Sigmoid colon (tissue), 6 donors: ENCODE measurements at regions not wholly inside any gene's neighbourhood (a gene's known extent, or its start where the extent isn't known, plus 50 kb on each side); places are given as distances from the start of the nearest gene placed in this dataset.

Experiments
- DNase-seq: peaks from one replicate; pipeline ENCODE4 v3.0.0-alpha.2; 2019
- H3K27ac ChIP-seq, 4 donors: fragments of 200-600 bp; sonication (generic); one replicate each; pipeline ENCODE4 v1.5.1; 2016 to 2019; ENCODE audit warnings: mild to moderate bottlenecking in 1 of 4
- H3K27me3 ChIP-seq, 3 donors: fragments of 200-600 bp; sonication (generic); one replicate each; pipeline ENCODE4 v1.5.1; 2019; ENCODE audit warnings: mild to moderate bottlenecking in 1 of 3
- H3K36me3 ChIP-seq, 4 donors: fragments of 200-600 bp; sonication (generic); one replicate each; pipeline ENCODE4 v1.5.1; 2016 to 2019
- H3K4me1 ChIP-seq, 4 donors: fragments of 200-600 bp; sonication (generic); one replicate each; pipeline ENCODE4 v1.5.1; 2017 to 2019
- H3K4me3 ChIP-seq, 4 donors: fragments of 200-600 bp; sonication (generic); one replicate each; pipeline ENCODE4 v1.5.1; 2017 to 2019; ENCODE audit warnings: mild to moderate bottlenecking in 2 of 4, moderate library complexity in 1 of 4
- H3K9me3 ChIP-seq, 4 donors: fragments of 200-600 bp in 3 of 4; sonication (generic) in 3 of 4; one replicate each; pipeline versions ENCODE4 v1.5.1 to v1.6.1; 2013 to 2019
- EP300 ChIP-seq, 4 donors: sonication (generic); formaldehyde crosslinking; IDR thresholded peaks; one replicate each; pipeline ENCODE4 v1.6.1; 2017; ENCODE audit warnings: antibody characterized with exemption in 4 of 4
- POLR2A ChIP-seq, 2 donors: fragments of 450-650 bp; IDR thresholded peaks; one replicate each; pipeline ENCODE4 v1.6.1; 2016; ENCODE audit warnings: antibody characterized with exemption in 2 of 2, mild to moderate bottlenecking in 2 of 2, moderate library complexity in 2 of 2
- POLR2AphosphoS5 ChIP-seq, 4 donors: sonication (generic); formaldehyde crosslinking; IDR thresholded peaks; one replicate each; pipeline ENCODE4 v1.6.1; 2017; ENCODE audit warnings: antibody characterized with exemption in 4 of 4
- WGBS, 2 donors: extraction: QIAGEN DNeasy Blood & Tissue Kit; methylation state at CpG; one replicate each; pipeline ENCODE4 v1.1.7; 2013; 5-methylcytosine and 5-hydroxymethylcytosine counted together
- intact Hi-C: fragments of 100-400 bp; cut with DNase I; formaldehyde crosslinking; loops from one replicate; pipeline ENCODE4 v1.15.1; 2023
- TF ChIP-seq, protein P1 (sequence below), 4 experiments: fragments of 450-650 bp in 3 of 4; fragments of 200-600 bp in 1 of 4; IDR thresholded peaks; one replicate each; pipeline ENCODE4 v1.5.1; 2016 to 2019; ENCODE audit warnings: antibody characterized with exemption in 4 of 4, mild to moderate bottlenecking in 3 of 4, moderate library complexity in 2 of 4
- donor health status: healthy with polysubstance abuse.
- donor health status: healthy.

DNA sequence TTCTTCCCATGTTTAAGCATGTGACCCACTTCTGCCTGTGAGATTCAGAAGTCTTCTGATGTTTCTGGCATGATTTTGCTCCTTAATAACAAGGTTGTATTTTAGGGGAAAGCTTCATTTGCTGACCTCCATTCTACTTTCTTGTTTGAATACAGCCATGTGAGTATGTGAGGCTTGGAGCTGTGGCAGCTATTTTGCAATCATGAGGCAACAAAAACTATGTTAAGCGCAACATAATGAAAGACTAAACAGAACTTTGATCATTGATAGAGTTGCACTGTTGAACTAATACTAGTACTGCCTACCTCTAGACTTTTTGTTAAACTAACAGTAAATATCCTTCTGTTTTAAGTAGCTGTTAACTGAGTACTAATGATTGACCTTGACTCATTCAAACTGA lies 203.8 kb upstream of the FAM3C start:
- intact Hi-C loops, result no loop called here
- whole genome bisulfite sequencing, 2 donors, result 96 to 99% methylated on average over 1 of the region's 1 CpG
- Histone ChIP-seq H3K4me3 (no peak overlapping the region), H3K4me1 (peaks cover 0 to 5% (median 2%) of the 10 kb centered on the region in 4 donors), H3K27me3 (no peaks in the 10 kb centered on the region), H3K27ac (no peak overlapping the region), H3K36me3 (no peaks in the 10 kb centered on the region), H3K9me3 (no peaks in the 10 kb centered on the region)
- TF ChIP-seq, protein P1, sequence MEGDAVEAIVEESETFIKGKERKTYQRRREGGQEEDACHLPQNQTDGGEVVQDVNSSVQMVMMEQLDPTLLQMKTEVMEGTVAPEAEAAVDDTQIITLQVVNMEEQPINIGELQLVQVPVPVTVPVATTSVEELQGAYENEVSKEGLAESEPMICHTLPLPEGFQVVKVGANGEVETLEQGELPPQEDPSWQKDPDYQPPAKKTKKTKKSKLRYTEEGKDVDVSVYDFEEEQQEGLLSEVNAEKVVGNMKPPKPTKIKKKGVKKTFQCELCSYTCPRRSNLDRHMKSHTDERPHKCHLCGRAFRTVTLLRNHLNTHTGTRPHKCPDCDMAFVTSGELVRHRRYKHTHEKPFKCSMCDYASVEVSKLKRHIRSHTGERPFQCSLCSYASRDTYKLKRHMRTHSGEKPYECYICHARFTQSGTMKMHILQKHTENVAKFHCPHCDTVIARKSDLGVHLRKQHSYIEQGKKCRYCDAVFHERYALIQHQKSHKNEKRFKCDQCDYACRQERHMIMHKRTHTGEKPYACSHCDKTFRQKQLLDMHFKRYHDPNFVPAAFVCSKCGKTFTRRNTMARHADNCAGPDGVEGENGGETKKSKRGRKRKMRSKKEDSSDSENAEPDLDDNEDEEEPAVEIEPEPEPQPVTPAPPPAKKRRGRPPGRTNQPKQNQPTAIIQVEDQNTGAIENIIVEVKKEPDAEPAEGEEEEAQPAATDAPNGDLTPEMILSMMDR (IDR thresholded peaks at IDR 0.05), result no peak
- TF ChIP-seq POLR2AphosphoS5 (IDR thresholded peaks at IDR 0.05), result no peak
- no peak for TF ChIP-seq EP300 (IDR thresholded peaks at IDR 0.05)
- TF ChIP-seq POLR2A (IDR thresholded peaks at IDR 0.05), result no peak
- DNase-seq, result no peak

- 84 to 93% methylated on average over 5 of the region's 5 CpGs for WGBS, 2 donors
- no peaks in the 10 kb centered on the region for H3K27me3 ChIP-seq
- DNase-seq, result no peak
- no peak overlapping the region for H3K4me3 ChIP-seq
- no peak overlapping the region for H3K27ac ChIP-seq
- TF ChIP-seq, protein P1 (IDR thresholded peaks at IDR 0.05), result no peak
- TF ChIP-seq POLR2A (IDR thresholded peaks at IDR 0.05) (no peak), POLR2AphosphoS5 (IDR thresholded peaks at IDR 0.05) (no peak)
- intact Hi-C loops, result no loop called here
- H3K9me3 ChIP-seq, result no peaks in the 10 kb centered on the region
- no peaks in the 10 kb centered on the region for H3K4me1 ChIP-seq
- H3K36me3 ChIP-seq, result no peaks in the 10 kb centered on the region
Observed at GRCh38 chr7:121595758-121596696, 199.9 kb upstream of the FAM3C start.

DNA sequence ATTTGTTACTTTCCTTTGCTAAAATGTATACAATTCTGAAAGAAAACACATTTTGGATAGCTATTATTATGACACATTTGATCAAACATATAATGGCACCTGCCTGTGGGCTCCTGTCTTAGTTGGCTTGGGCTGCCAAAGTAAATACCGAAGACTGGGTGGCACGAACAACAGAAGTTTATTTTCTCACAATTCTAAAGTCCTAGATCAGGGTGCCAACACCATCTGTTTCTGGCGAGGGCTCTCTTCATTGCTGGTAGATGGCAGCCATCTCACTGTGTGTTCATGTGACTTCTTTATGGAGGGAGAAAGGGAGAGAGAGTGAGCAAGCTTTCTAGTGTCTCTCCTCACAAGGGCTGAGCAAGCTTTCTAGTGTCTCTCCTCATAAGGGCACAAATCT lies 195.8 kb upstream of the FAM3C start:
- H3K27me3 ChIP-seq, result no peaks in the 10 kb centered on the region
- intact Hi-C loops, result no loop called here
- no peak overlapping the region for H3K27ac ChIP-seq
- H3K4me3 ChIP-seq, result no peak overlapping the region
- no peaks in the 10 kb centered on the region for H3K9me3 ChIP-seq
- TF ChIP-seq EP300 (IDR thresholded peaks at IDR 0.05), result no peak
- TF ChIP-seq, protein P1 (IDR thresholded peaks at IDR 0.05), result no peak
- no peak for TF ChIP-seq POLR2A (IDR thresholded peaks at IDR 0.05)
- no peak for TF ChIP-seq POLR2AphosphoS5 (IDR thresholded peaks at IDR 0.05)
- WGBS, 2 donors, result 62 to 87% methylated on average over 3 of the region's 3 CpGs
- no peaks in the 10 kb centered on the region for H3K36me3 ChIP-seq
- DNase-seq, result no peak
- no peaks in the 10 kb centered on the region for H3K4me1 ChIP-seq

DNA sequence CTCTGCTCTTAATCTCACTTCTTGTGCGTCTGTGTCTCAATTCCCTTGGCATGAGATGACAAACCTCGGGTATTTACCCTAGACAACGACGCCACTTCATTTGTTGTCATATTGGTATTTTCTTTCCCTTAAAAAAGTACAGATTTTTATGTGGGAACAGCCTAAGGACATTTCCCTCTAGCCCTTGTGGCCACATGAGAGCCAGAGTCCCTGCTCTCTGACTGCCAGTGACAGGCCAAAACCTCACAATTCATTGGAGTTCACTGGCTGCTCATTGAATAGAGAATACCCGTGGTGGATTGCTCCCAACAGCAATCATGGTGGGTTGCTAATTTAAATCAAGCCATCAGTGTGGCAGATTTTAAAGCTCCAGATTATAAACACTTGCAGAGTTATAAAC lies 191.3 kb upstream of the FAM3C start:
- no peaks in the 10 kb centered on the region for H3K9me3 ChIP-seq
- intact Hi-C loops, result no loop called here
- DNase-seq, result no peak
- WGBS, 2 donors, result 87 to 89% methylated on average over 5 of the region's 5 CpGs
- H3K4me3 ChIP-seq, result no peak overlapping the region
- H3K27ac ChIP-seq, result no peak overlapping the region
- TF ChIP-seq POLR2A (IDR thresholded peaks at IDR 0.05) (no peak), EP300 (IDR thresholded peaks at IDR 0.05) (no peak), POLR2AphosphoS5 (IDR thresholded peaks at IDR 0.05) (no peak)
- TF ChIP-seq, protein P1 (IDR thresholded peaks at IDR 0.05), result no peak
- no peaks in the 10 kb centered on the region for H3K36me3 ChIP-seq
- H3K27me3 ChIP-seq, result no peaks in the 10 kb centered on the region
- no peaks in the 10 kb centered on the region for H3K4me1 ChIP-seq
